ENCODE measurements at regions not wholly inside any gene's neighbourhood (a gene's known extent, or its start where the extent isn't known, plus 50 kb on each side); places are given as distances from the start of the nearest gene placed in this dataset.

GRCh38 chr18:64275593-64276300, 126.9 kb upstream of the LINC00305 start:
- H3K27me3 ChIP-seq (ENCODE audit: insufficient read depth, low read length), result no peaks in the 10 kb centered on the region
- H2BK5ac ChIP-seq (ENCODE audit: low read depth, low read length, poor library complexity), result no peak overlapping the region

GRCh38 chr18:64273724-64274123, 124.8 kb upstream of the LINC00305 start:
- Histone ChIP-seq H3K79me1 (ENCODE audit: low read length) (no peaks in the 10 kb centered on the region), H2BK12ac (ENCODE audit: low read length) (no peak overlapping the region), H3K18ac (ENCODE audit: low read length) (no peak overlapping the region), H2BK5ac (ENCODE audit: low read depth, low read length, poor library complexity) (no peak overlapping the region), H4K8ac (ENCODE audit: low read depth, low read length) (no peak overlapping the region), H3K9ac (ENCODE audit: low read length) (no peak overlapping the region), H2BK120ac (ENCODE audit: insufficient read depth, low read length, poor library complexity) (no peak overlapping the region), H3K79me2 (ENCODE audit: control insufficient read depth, insufficient read depth, low read length, poor library complexity) (no peaks in the 10 kb centered on the region), H2AK5ac (ENCODE audit: low read length) (no peak overlapping the region), H3K4me3 (ENCODE audit: low read depth, low read length) (no peak overlapping the region), H3K9me3 (ENCODE audit: insufficient read depth, low read depth, low read length) (peaks cover 3% of the 10 kb centered on the region), H3K23ac (ENCODE audit: low read length) (no peak overlapping the region), H3K4me2 (ENCODE audit: low read length) (no peak overlapping the region), H3K14ac (ENCODE audit: low read length) (no peak overlapping the region), H3K4me1 (ENCODE audit: control insufficient read depth in 1 of 2, insufficient read depth in 2 of 2, low read length in 2 of 2) (peaks cover 5 to 6% of the 10 kb centered on the region in 2 experiments), H4K12ac (ENCODE audit: low read depth, low read length) (no peak overlapping the region), H3K27ac (ENCODE audit: low read depth, low read length) (no peak overlapping the region), H3K36me3 (ENCODE audit: control insufficient read depth in 1 of 2, insufficient read depth in 2 of 2, low read length in 2 of 2) (no peaks in the 10 kb centered on the region), H3K27me3 (ENCODE audit: insufficient read depth, low read length) (no peaks in the 10 kb centered on the region), H3K4ac (ENCODE audit: low read depth, low read length) (no peak overlapping the region), H2AFZ (ENCODE audit: insufficient read depth, low read length, poor library complexity) (no peak overlapping the region), H4K91ac (ENCODE audit: low read depth, low read length) (no peak overlapping the region)
- no CpG with 5 or more reads among the region's 3 CpGs for WGBS (ENCODE audit: extremely low coverage, insufficient coverage, insufficient read length)
- DNase-seq, result no peak

More at GRCh38 chr18:64275593-64276300, 126.9 kb upstream of the LINC00305 start:
- H2BK12ac ChIP-seq (ENCODE audit: low read length), result no peak overlapping the region
- H3K18ac ChIP-seq (ENCODE audit: low read length), result no peak overlapping the region
- peaks cover 5 to 6% of the 10 kb centered on the region in 2 experiments for H3K4me1 ChIP-seq (ENCODE audit: control insufficient read depth in 1 of 2, insufficient read depth in 2 of 2, low read length in 2 of 2)
- H3K14ac ChIP-seq (ENCODE audit: low read length), result no peak overlapping the region
- H3K9me3 ChIP-seq (ENCODE audit: insufficient read depth, low read depth, low read length), result peaks cover 3% of the 10 kb centered on the region
- no peak overlapping the region for H2AK5ac ChIP-seq (ENCODE audit: low read length)
- no peak overlapping the region for H3K4me3 ChIP-seq (ENCODE audit: low read depth, low read length)
- no peak overlapping the region for H2BK120ac ChIP-seq (ENCODE audit: insufficient read depth, low read length, poor library complexity)
- H3K9ac ChIP-seq (ENCODE audit: low read length), result no peak overlapping the region
- H4K8ac ChIP-seq (ENCODE audit: low read depth, low read length), result no peak overlapping the region
- H3K4me2 ChIP-seq (ENCODE audit: low read length), result no peak overlapping the region
- no peak overlapping the region for H3K23ac ChIP-seq (ENCODE audit: low read length)
- H4K12ac ChIP-seq (ENCODE audit: low read depth, low read length), result no peak overlapping the region
- no peak overlapping the region for H4K91ac ChIP-seq (ENCODE audit: low read depth, low read length)
- H3K4ac ChIP-seq (ENCODE audit: low read depth, low read length), result no peak overlapping the region
- WGBS (ENCODE audit: extremely low coverage, insufficient coverage, insufficient read length), result no CpG with 5 or more reads among the region's 3 CpGs
- no peaks in the 10 kb centered on the region for H3K36me3 ChIP-seq (ENCODE audit: control insufficient read depth in 1 of 2, insufficient read depth in 2 of 2, low read length in 2 of 2)
- no peak for DNase-seq
- H2AFZ ChIP-seq (ENCODE audit: insufficient read depth, low read length, poor library complexity), result no peak overlapping the region
- H3K79me2 ChIP-seq (ENCODE audit: control insufficient read depth, insufficient read depth, low read length, poor library complexity), result no peaks in the 10 kb centered on the region
- H3K79me1 ChIP-seq (ENCODE audit: low read length), result no peaks in the 10 kb centered on the region
- H3K27ac ChIP-seq (ENCODE audit: low read depth, low read length), result no peak overlapping the region

- H3K4me1 ChIP-seq (ENCODE audit: control insufficient read depth in 1 of 2, insufficient read depth in 2 of 2, low read length in 2 of 2), result peaks cover 5 to 6% of the 10 kb centered on the region in 2 experiments
- no peaks in the 10 kb centered on the region for H3K36me3 ChIP-seq (ENCODE audit: control insufficient read depth in 1 of 2, insufficient read depth in 2 of 2, low read length in 2 of 2)
- H2AK5ac ChIP-seq (ENCODE audit: low read length), result no peak overlapping the region
- peak overlapping the region; percentile 64 for H3K18ac ChIP-seq (ENCODE audit: low read length)
- no peak overlapping the region for H4K91ac ChIP-seq (ENCODE audit: low read depth, low read length)
- DNase-seq, result no peak
- no peak overlapping the region for H4K8ac ChIP-seq (ENCODE audit: low read depth, low read length)
- H2AFZ ChIP-seq (ENCODE audit: insufficient read depth, low read length, poor library complexity), result no peak overlapping the region
- no peak overlapping the region for H3K4ac ChIP-seq (ENCODE audit: low read depth, low read length)
- no peak overlapping the region for H4K12ac ChIP-seq (ENCODE audit: low read depth, low read length)
- no peak overlapping the region for H3K9ac ChIP-seq (ENCODE audit: low read length)
- H3K23ac ChIP-seq (ENCODE audit: low read length), result no peak overlapping the region
- peak overlapping the region; percentile 84 for H2BK12ac ChIP-seq (ENCODE audit: low read length)
- H3K4me3 ChIP-seq (ENCODE audit: low read depth, low read length), result no peak overlapping the region
- H3K79me1 ChIP-seq (ENCODE audit: low read length), result no peaks in the 10 kb centered on the region
- H3K14ac ChIP-seq (ENCODE audit: low read length), result peak overlapping the region; percentile 40
- H3K79me2 ChIP-seq (ENCODE audit: control insufficient read depth, insufficient read depth, low read length, poor library complexity), result no peaks in the 10 kb centered on the region
- H2BK5ac ChIP-seq (ENCODE audit: low read depth, low read length, poor library complexity), result no peak overlapping the region
- no CpG with 5 or more reads among the region's 6 CpGs for WGBS (ENCODE audit: extremely low coverage, insufficient coverage, insufficient read length)
- H3K9me3 ChIP-seq (ENCODE audit: insufficient read depth, low read depth, low read length), result no peaks in the 10 kb centered on the region
- no peaks in the 10 kb centered on the region for H3K27me3 ChIP-seq (ENCODE audit: insufficient read depth, low read length)
- H3K4me2 ChIP-seq (ENCODE audit: low read length), result no peak overlapping the region
- peak overlapping the region; percentile 43 for H2BK120ac ChIP-seq (ENCODE audit: insufficient read depth, low read length, poor library complexity)
- H3K27ac ChIP-seq (ENCODE audit: low read depth, low read length), result no peak overlapping the region
These were observed 123.2 kb upstream of the LINC00305 start for GRCh38 chr18:64271975-64272659.

- Histone ChIP-seq H3K9ac (ENCODE audit: low read length) (no peak overlapping the region), H2BK120ac (ENCODE audit: insufficient read depth, low read length, poor library complexity) (no peak overlapping the region), H3K27ac (ENCODE audit: low read depth, low read length) (no peak overlapping the region), H3K79me1 (ENCODE audit: low read length) (no peaks in the 10 kb centered on the region), H3K9me3 (ENCODE audit: insufficient read depth, low read depth, low read length) (no peaks in the 10 kb centered on the region), H4K12ac (ENCODE audit: low read depth, low read length) (no peak overlapping the region), H2AFZ (ENCODE audit: insufficient read depth, low read length, poor library complexity) (no peak overlapping the region), H4K91ac (ENCODE audit: low read depth, low read length) (no peak overlapping the region), H2BK5ac (ENCODE audit: low read depth, low read length, poor library complexity) (no peak overlapping the region), H2AK5ac (ENCODE audit: low read length) (no peak overlapping the region), H3K79me2 (ENCODE audit: control insufficient read depth, insufficient read depth, low read length, poor library complexity) (no peaks in the 10 kb centered on the region), H3K23ac (ENCODE audit: low read length) (peak overlapping the region; percentile 89), H3K18ac (ENCODE audit: low read length) (no peak overlapping the region), H3K4me3 (ENCODE audit: low read depth, low read length) (no peak overlapping the region), H3K36me3 (ENCODE audit: control insufficient read depth in 1 of 2, insufficient read depth in 2 of 2, low read length in 2 of 2) (no peaks in the 10 kb centered on the region), H2BK12ac (ENCODE audit: low read length) (no peak overlapping the region), H4K8ac (ENCODE audit: low read depth, low read length) (no peak overlapping the region), H3K4ac (ENCODE audit: low read depth, low read length) (no peak overlapping the region), H3K4me1 (ENCODE audit: control insufficient read depth in 1 of 2, insufficient read depth in 2 of 2, low read length in 2 of 2) (peaks cover 5 to 6% of the 10 kb centered on the region in 2 experiments), H3K27me3 (ENCODE audit: insufficient read depth, low read length) (no peaks in the 10 kb centered on the region), H3K14ac (ENCODE audit: low read length) (no peak overlapping the region), H3K4me2 (ENCODE audit: low read length) (no peak overlapping the region)
- WGBS (ENCODE audit: extremely low coverage, insufficient coverage, insufficient read length), result no CpG with 5 or more reads among the region's 4 CpGs
- DNase-seq, result no peak
These were observed 122.4 kb upstream of the LINC00305 start for GRCh38 chr18:64271246-64271645.

All from trophoblast cell (in vitro differentiated cells and primary cell).